ENCODE measurements at regions not wholly inside any gene's neighbourhood (a gene's known extent, or its start where the extent isn't known, plus 50 kb on each side); places are given as distances from the start of the nearest gene placed in this dataset.

DNA sequence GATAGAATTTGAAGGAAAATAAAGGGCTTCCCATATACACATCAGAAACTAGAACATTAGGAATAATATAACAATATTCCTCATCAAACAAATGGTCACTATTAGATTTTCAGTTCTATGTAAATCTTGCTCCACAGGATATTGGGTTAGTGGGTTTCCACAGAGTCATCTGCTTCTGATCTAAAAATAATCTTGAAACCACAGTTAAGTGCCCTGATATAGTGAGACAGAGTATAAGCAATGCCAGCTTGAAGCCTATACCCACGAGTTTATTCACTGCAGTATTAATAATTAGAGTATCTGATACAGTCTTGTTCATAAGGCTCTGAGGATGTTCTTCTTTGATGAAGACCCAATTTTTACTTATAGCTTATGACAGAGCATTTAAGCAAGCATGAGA lies 74.5 kb upstream of the ATF7IP start:
- H3K27ac Mint-ChIP-seq: no peak overlapping the region
- no peaks in the 10 kb centered on the region for H3K27me3 Mint-ChIP-seq
- H3K4me1 Mint-ChIP-seq: no peaks in the 10 kb centered on the region
- no peak overlapping the region for H3K4me3 Mint-ChIP-seq
- H3K9me3 Mint-ChIP-seq: peaks cover 9% of the 10 kb centered on the region
- peaks cover 2% of the 10 kb centered on the region for H3K36me3 Mint-ChIP-seq

DNA sequence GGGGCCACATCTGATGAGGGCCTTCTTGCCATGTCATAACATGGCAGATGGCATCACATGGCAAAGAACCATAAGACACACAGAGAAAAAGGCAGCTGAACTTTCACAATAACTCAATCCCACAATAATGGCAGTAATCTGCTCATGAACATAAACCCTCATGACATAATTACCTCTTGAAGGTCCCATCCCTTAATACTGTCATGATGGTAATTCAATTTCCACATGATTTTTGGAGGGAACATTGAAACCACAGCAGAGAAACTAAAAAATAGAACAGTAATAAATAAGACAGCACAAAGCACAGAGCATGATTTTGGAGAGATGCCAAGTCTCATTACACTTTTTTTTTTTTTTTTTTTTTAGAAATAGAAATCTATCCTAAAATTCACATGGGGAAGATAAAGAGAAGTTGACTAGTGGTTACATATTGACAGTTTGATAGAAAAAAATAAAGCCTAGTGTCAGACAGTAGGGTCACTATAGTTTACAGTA lies 61.8 kb upstream of the ATF7IP start:
- peaks cover 6% of the 10 kb centered on the region for H3K4me1 Mint-ChIP-seq
- no peaks in the 10 kb centered on the region for H3K27me3 Mint-ChIP-seq
- no peaks in the 10 kb centered on the region for H3K36me3 Mint-ChIP-seq
- peaks cover 4% of the 10 kb centered on the region for H3K9me3 Mint-ChIP-seq
- H3K27ac Mint-ChIP-seq: no peak overlapping the region
- H3K4me3 Mint-ChIP-seq: no peak overlapping the region

DNA sequence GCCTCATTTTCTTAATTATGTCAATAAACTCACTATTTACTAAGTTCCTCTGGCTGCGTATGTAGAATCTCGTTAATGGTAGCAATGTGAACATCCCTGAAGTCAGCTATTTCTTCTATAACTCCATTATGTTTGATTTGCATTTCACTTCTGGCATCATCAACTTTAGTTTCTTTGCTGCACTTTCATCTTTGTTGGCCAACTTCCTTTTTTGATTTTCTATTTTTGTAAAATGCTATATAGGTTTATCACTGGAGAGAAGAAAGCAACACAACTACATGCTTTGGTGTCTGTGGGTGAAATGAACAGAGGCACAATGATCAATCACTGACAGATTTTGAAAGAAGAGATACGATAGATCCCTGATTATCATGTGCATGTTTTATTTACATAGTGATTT lies 58.5 kb upstream of the ATF7IP start:
- Mint-ChIP-seq H3K27ac (no peak overlapping the region), H3K27me3 (no peaks in the 10 kb centered on the region), H3K36me3 (peaks cover 4% of the 10 kb centered on the region), H3K9me3 (peaks cover 4% of the 10 kb centered on the region), H3K4me3 (no peak overlapping the region), H3K4me1 (peaks cover 6% of the 10 kb centered on the region)

DNA sequence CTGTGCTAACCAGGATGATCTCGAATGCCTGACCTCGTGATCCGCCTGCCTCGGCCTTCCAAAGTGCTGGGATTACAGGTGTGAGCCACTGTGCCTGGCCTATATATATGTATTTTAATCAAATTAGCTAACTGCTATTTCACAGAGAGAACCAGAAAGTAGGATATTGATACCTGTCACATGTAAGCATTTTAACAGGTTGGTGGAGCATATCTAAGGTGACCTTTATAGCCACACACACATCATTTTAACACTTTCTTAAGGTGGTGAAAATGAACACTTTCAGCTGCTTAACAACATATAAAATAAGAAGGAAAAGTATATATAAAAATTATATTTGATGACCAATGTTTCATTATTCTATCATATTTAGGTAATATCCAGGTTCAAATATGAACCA lies 57.0 kb upstream of the ATF7IP start:
- Mint-ChIP-seq H3K9me3 (peaks cover 4% of the 10 kb centered on the region), H3K27ac (no peak overlapping the region), H3K4me1 (peaks cover 6% of the 10 kb centered on the region), H3K36me3 (peaks cover 4% of the 10 kb centered on the region), H3K27me3 (no peaks in the 10 kb centered on the region), H3K4me3 (no peak overlapping the region)

DNA sequence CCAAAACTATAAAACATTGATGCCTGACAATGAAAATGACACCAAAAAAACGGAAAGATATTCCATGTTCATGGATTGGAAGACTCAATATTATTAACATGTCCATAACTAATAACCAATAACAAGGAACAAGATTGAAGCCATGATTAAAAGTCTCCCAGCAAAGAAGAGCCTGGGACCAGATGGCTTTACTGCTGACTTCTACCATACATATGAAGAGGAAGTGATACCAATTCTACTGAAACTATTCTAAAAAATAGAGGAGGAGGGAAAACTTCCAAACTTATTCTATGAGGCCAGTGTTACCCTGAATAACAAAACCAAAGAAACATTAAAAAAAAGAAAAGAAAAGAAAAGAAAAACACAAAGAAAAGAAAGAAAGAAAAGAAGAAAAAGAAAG lies 54.6 kb upstream of the ATF7IP start:
- no peak overlapping the region for H3K4me3 Mint-ChIP-seq
- H3K9me3 Mint-ChIP-seq: peaks cover 4% of the 10 kb centered on the region
- no peaks in the 10 kb centered on the region for H3K27me3 Mint-ChIP-seq
- H3K4me1 Mint-ChIP-seq: peaks cover 3% of the 10 kb centered on the region
- no peak overlapping the region for H3K27ac Mint-ChIP-seq
- H3K36me3 Mint-ChIP-seq: peaks cover 4% of the 10 kb centered on the region

DNA sequence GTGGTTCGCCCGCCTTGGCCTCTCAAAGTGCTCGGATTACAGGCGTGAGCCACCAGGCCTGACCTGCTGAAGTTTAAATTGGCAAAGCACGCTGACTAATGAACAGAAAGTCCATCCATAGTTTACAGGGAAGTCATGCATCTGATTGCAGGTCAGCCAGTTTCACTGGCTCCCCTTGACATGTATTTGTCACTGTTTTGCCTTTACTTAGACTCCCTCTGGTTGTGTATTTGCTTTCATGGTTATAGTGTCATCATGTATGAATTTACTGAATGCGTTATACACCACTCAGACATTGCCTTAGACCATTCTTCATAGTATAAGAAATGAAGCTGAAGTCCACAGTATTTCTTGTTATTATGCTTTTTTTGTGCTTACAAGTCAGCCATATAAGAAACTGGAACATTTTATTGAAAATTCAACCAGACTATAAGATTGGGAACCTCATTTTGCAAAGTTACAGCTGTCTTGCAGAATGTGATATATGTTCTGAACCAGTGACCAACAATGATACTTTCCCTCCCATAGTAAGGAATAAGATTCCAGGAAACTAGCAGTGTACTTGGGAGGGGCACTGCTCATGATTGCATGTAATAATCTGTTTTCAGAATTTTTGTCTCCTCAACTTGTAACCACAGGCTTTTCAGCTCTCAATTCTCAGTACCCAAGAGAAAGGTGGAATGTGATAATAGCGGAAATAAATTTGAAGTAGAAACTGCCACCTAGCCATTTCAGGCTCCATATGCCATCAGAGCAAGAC lies 51.9 kb upstream of the ATF7IP start:
- Mint-ChIP-seq H3K9me3 (no peaks in the 10 kb centered on the region), H3K27me3 (no peaks in the 10 kb centered on the region), H3K36me3 (peaks cover 4% of the 10 kb centered on the region), H3K27ac (no peak overlapping the region), H3K4me1 (no peaks in the 10 kb centered on the region), H3K4me3 (no peak overlapping the region)

DNA sequence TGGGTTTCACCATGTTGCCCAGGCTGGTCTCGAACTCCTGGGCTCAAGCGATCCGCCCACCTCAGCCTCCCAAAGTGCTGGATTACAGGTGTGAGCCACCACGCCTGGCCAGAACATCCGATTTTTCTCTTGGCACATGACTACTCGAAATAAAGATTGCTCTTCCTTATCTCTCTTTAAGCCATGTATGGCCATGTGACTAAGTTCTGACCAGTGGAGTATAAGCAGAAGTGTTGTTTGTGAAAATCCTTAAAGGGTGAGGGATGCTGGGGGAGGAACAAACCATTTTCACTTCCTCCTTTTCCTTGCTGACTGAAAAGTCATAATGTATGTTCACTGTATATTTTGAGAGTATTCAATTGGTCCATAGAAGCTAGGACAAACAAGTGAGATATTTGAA lies 50.7 kb upstream of the ATF7IP start:
- no peak overlapping the region for H3K4me3 Mint-ChIP-seq
- peaks cover 4% of the 10 kb centered on the region for H3K36me3 Mint-ChIP-seq
- no peak overlapping the region for H3K27ac Mint-ChIP-seq
- H3K27me3 Mint-ChIP-seq: no peaks in the 10 kb centered on the region
- no peaks in the 10 kb centered on the region for H3K4me1 Mint-ChIP-seq
- H3K9me3 Mint-ChIP-seq: no peaks in the 10 kb centered on the region

DNA sequence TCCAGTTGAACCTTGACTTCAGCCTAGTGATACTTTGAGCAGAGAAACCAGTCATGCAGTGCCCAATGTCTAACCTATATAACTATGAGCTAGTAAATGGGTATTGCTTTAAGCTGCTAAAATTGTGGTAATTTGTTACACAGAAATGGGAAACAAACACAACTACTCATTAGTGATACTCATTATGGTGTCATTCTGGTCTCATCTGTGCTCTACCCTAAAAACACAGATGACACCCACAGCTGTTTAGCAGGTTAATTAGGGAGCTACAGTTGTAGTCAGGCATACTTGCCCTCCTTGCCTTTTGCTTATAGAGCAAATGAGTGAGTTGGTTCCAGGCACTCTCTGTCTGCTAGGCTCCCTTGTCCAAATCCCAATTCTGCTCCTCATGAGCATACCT lies 50.0 kb upstream of the ATF7IP start:
- Mint-ChIP-seq H3K4me3 (no peak overlapping the region), H3K36me3 (peaks cover 2% of the 10 kb centered on the region), H3K9me3 (no peaks in the 10 kb centered on the region), H3K27ac (no peak overlapping the region), H3K4me1 (no peaks in the 10 kb centered on the region), H3K27me3 (no peaks in the 10 kb centered on the region)

Data from activated naive CD4-positive, alpha-beta T cell treated with anti-CD3 and anti-CD28 coated beads, Interleukin-2, amount 50 U/mL, for 24 hours (primary cell).